Vagina (tissue), 2 donors: ENCODE measurements at regions not wholly inside any gene's neighbourhood (a gene's known extent, or its start where the extent isn't known, plus 50 kb on each side); places are given as distances from the start of the nearest gene placed in this dataset.

Experiments
- DNase-seq, 2 donors: peaks; one replicate each; pipeline ENCODE4 v3.0.0-alpha.2; 2017; ENCODE audit errors: extremely low spot score in 2 of 2
- H3K27ac ChIP-seq: fragments of 200-600 bp; sonication (generic); one replicate; pipeline ENCODE4 v1.5.1; 2019
- H3K27me3 ChIP-seq: fragments of 200-600 bp; sonication (generic); one replicate; pipeline ENCODE4 v1.5.1; 2019
- H3K36me3 ChIP-seq, 2 donors: fragments of 200-600 bp; sonication (generic); one replicate each; pipeline ENCODE4 v1.5.1; 2017 to 2019
- H3K4me1 ChIP-seq: fragments of 200-600 bp; sonication (generic); one replicate; pipeline ENCODE4 v1.5.1; 2019
- H3K4me3 ChIP-seq, 2 donors: fragments of 200-600 bp; sonication (generic); 1 replicate in 1 of 2; 2 replicates in 1 of 2; pipeline ENCODE4 v1.5.1; 2016 to 2019
- H3K9me3 ChIP-seq: fragments of 200-600 bp; sonication (generic); one replicate; pipeline ENCODE4 v1.5.1; 2019
- CTCF ChIP-seq, 3 experiments: fragments of 450-650 bp in 2 of 3; fragments of 200-600 bp in 1 of 3; sonication (generic) in 1 of 3; IDR thresholded peaks; one replicate each; pipeline ENCODE4 v1.5.1; 2017 to 2019; ENCODE audit warnings: antibody characterized with exemption in 3 of 3, mild to moderate bottlenecking in 2 of 3, moderate library complexity in 2 of 3
- POLR2A ChIP-seq, 2 donors: fragments of 450-650 bp; IDR thresholded peaks; one replicate each; pipeline ENCODE4 v1.6.1; 2017; ENCODE audit warnings: antibody characterized with exemption in 2 of 2, mild to moderate bottlenecking in 2 of 2, moderate library complexity in 2 of 2
- POLR2AphosphoS5 ChIP-seq, 2 donors: sonication (generic); formaldehyde crosslinking; IDR thresholded peaks; one replicate each; pipeline ENCODE4 v1.9.0; 2017; ENCODE audit warnings: antibody characterized with exemption in 2 of 2, mild to moderate bottlenecking in 2 of 2, low read depth in 1 of 2; ENCODE audit not compliant: insufficient read depth in 1 of 2
- intact Hi-C: fragments of 100-400 bp; cut with DNase I; formaldehyde crosslinking; loops from one replicate; pipeline ENCODE4 v1.15.1; 2023

- no peak for DNase-seq
- Histone ChIP-seq H3K36me3 (no peaks in the 10 kb centered on the region), H3K27ac (no peak overlapping the region), H3K9me3 (no peaks in the 10 kb centered on the region), H3K4me3 (no peak overlapping the region), H3K4me1 (no peaks in the 10 kb centered on the region), H3K27me3 (no peaks in the 10 kb centered on the region)
- TF ChIP-seq POLR2AphosphoS5 (IDR thresholded peaks at IDR 0.05; ENCODE audit: insufficient read depth in 1 of 2, low read depth in 1 of 2) = no peak
- TF ChIP-seq POLR2A (IDR thresholded peaks at IDR 0.05) = no peak
- no peak for TF ChIP-seq CTCF (IDR thresholded peaks at IDR 0.05)
- intact Hi-C loops = no loop called here
These were observed 85.6 kb downstream of the C5orf15 start for GRCh38 chr5:133882846-133883245.

- Histone ChIP-seq H3K27me3 (no peaks in the 10 kb centered on the region), H3K36me3 (no peaks in the 10 kb centered on the region), H3K4me1 (no peaks in the 10 kb centered on the region), H3K27ac (no peak overlapping the region), H3K4me3 (no peak overlapping the region), H3K9me3 (no peaks in the 10 kb centered on the region)
- intact Hi-C loops = no loop called here
- no peak for TF ChIP-seq POLR2AphosphoS5 (IDR thresholded peaks at IDR 0.05; ENCODE audit: insufficient read depth in 1 of 2, low read depth in 1 of 2)
- TF ChIP-seq POLR2A (IDR thresholded peaks at IDR 0.05) = no peak
- TF ChIP-seq CTCF (IDR thresholded peaks at IDR 0.05) = no peak
- DNase-seq = no peak
These were observed 86.1 kb downstream of the C5orf15 start for GRCh38 chr5:133882389-133882695.

GRCh38 chr5:133881576-133882388 lies 86.6 kb downstream of the C5orf15 start:
- no peak for TF ChIP-seq CTCF (IDR thresholded peaks at IDR 0.05)

GRCh38 chr5:133878236-133878555 lies 90.2 kb downstream of the C5orf15 start:
- H3K36me3 ChIP-seq = no peaks in the 10 kb centered on the region
- TF ChIP-seq POLR2AphosphoS5 (IDR thresholded peaks at IDR 0.05; ENCODE audit: insufficient read depth in 1 of 2, low read depth in 1 of 2) (no peak), POLR2A (IDR thresholded peaks at IDR 0.05) (no peak), CTCF (IDR thresholded peaks at IDR 0.05) (no peak)
- H3K27ac ChIP-seq = no peak overlapping the region
- no peak for DNase-seq
- H3K4me1 ChIP-seq = no peaks in the 10 kb centered on the region
- intact Hi-C loops = loop anchor here (2.0 to 10.0 kb wide), 2 partner anchors 23 to 763 kb away; no protein-coding TSS in a partner anchor
- no peaks in the 10 kb centered on the region for H3K9me3 ChIP-seq
- no peak overlapping the region for H3K4me3 ChIP-seq
- no peaks in the 10 kb centered on the region for H3K27me3 ChIP-seq

More at GRCh38 chr5:133881576-133882388, 86.6 kb downstream of the C5orf15 start:
- H3K9me3 ChIP-seq = no peaks in the 10 kb centered on the region
- no peaks in the 10 kb centered on the region for H3K4me1 ChIP-seq
- no peaks in the 10 kb centered on the region for H3K27me3 ChIP-seq
- H3K36me3 ChIP-seq = no peaks in the 10 kb centered on the region
- DNase-seq = no peak
- intact Hi-C loops = no loop called here
- no peak overlapping the region for H3K4me3 ChIP-seq
- H3K27ac ChIP-seq = no peak overlapping the region

GRCh38 chr5:133877351-133878235 lies 90.8 kb downstream of the C5orf15 start:
- no peak overlapping the region for H3K4me3 ChIP-seq
- H3K9me3 ChIP-seq = no peaks in the 10 kb centered on the region
- no peak for DNase-seq
- no peaks in the 10 kb centered on the region for H3K4me1 ChIP-seq
- TF ChIP-seq POLR2AphosphoS5 (IDR thresholded peaks at IDR 0.05; ENCODE audit: insufficient read depth in 1 of 2, low read depth in 1 of 2) (no peak), POLR2A (IDR thresholded peaks at IDR 0.05) (no peak), CTCF (IDR thresholded peaks at IDR 0.05) (no peak)
- intact Hi-C loops = loop anchor here (2.0 to 10.0 kb wide), 2 partner anchors 23 to 763 kb away; no protein-coding TSS in a partner anchor
- H3K36me3 ChIP-seq = no peaks in the 10 kb centered on the region
- no peaks in the 10 kb centered on the region for H3K27me3 ChIP-seq
- no peak overlapping the region for H3K27ac ChIP-seq
